Suprapubic skin (tissue), 4 donors: ENCODE measurements at regions not wholly inside any gene's neighbourhood (a gene's known extent, or its start where the extent isn't known, plus 50 kb on each side); places are given as distances from the start of the nearest gene placed in this dataset.

Source experiments
- CTCF ChIP-seq, 2 donors: fragments of 200-600 bp in 1 of 2; fragments of 450-650 bp in 1 of 2; sonication (generic) in 1 of 2; IDR thresholded peaks; one replicate each; pipeline ENCODE4 v1.5.1; 2016 to 2019; ENCODE audit warnings: antibody characterized with exemption in 2 of 2, mild to moderate bottlenecking in 1 of 2, moderate library complexity in 1 of 2
- EP300 ChIP-seq: sonication (generic); formaldehyde crosslinking; IDR thresholded peaks from one replicate; pipeline ENCODE4 v1.6.1; 2017; ENCODE audit warnings: antibody characterized with exemption
- POLR2AphosphoS5 ChIP-seq, 3 donors: sonication (generic); formaldehyde crosslinking; IDR thresholded peaks; one replicate each; pipeline ENCODE4 v1.6.1; 2017; ENCODE audit warnings: antibody characterized with exemption in 3 of 3

GRCh38 chr12:97616946-97617345, 154.3 kb downstream of the RMST start:
- TF ChIP-seq CTCF (IDR thresholded peaks at IDR 0.05) (no peak), EP300 (no peak), POLR2AphosphoS5 (IDR thresholded peaks at IDR 0.05) (no peak)
